ENCODE measurements at regions not wholly inside any gene's neighbourhood (a gene's known extent, or its start where the extent isn't known, plus 50 kb on each side); places are given as distances from the start of the nearest gene placed in this dataset.

- peak; percentile 24 for TF ChIP-seq CTCF (conservative IDR thresholded peaks at IDR 0.05)
- Histone ChIP-seq H3K9me3 (ENCODE audit: control insufficient read depth, low read length) (no peaks in the 10 kb centered on the region), H3K9ac (ENCODE audit: extremely low read depth, low read length, poor library complexity, severe bottlenecking) (no peak overlapping the region), H3K27ac (ENCODE audit: low read depth, low read length) (no peak overlapping the region), H3K27me3 (ENCODE audit: control insufficient read depth, insufficient read depth, low read length, poor library complexity, severe bottlenecking) (no peaks in the 10 kb centered on the region), H3K4me3 (ENCODE audit: low read length) (no peak overlapping the region), H3K4me1 (ENCODE audit: control insufficient read depth, insufficient read depth, low read length) (no peaks in the 10 kb centered on the region), H3K36me3 (ENCODE audit: control insufficient read depth, insufficient read depth, low read length) (no peaks in the 10 kb centered on the region)
- Mint-ChIP-seq H3K9me3 (no peaks in the 10 kb centered on the region), H3K27ac (no peak overlapping the region), H3K27me3 (ENCODE audit: insufficient read depth) (no peaks in the 10 kb centered on the region), H3K4me3 (no peak overlapping the region), H3K36me3 (ENCODE audit: low read depth) (no peaks in the 10 kb centered on the region), H3K4me1 (no peaks in the 10 kb centered on the region)
- DNase-seq: no peak
- 88% methylated on average over 3 of the region's 3 CpGs; no CpG with 5 or more reads in 1 of the 2 experiments for WGBS, 2 experiments (ENCODE audit: insufficient coverage in 1 of 2, insufficient read length in 1 of 2)
Observed at GRCh38 chr2:53202063-53202462, 565.5 kb upstream of the CHAC2 start.

DNA sequence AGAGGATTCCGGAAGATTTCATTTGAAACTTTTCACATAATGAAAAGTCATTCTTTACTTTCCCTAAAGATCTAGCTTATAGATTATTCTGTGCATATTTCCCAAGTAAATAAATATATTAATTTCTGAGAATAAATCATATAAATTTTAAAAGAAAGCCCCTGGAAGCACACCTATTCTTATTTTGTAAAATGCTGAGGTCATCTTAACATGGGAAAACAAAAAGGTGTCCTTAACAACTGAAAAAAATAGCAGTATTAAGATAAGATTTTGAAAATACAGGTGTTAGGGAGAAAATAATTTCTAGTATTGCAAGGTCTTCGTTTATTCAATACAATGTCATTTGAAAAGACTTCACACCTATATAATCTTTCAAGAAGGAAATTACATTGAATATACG is 567.5 kb upstream of the CHAC2 start:
- no peak overlapping the region for H3K27ac Mint-ChIP-seq
- H3K27me3 Mint-ChIP-seq (ENCODE audit: insufficient read depth): no peaks in the 10 kb centered on the region
- no peak overlapping the region for H3K4me3 Mint-ChIP-seq
- H3K4me1 Mint-ChIP-seq: no peaks in the 10 kb centered on the region
- H3K27me3 ChIP-seq (ENCODE audit: control insufficient read depth, insufficient read depth, low read length, poor library complexity, severe bottlenecking): no peaks in the 10 kb centered on the region
- 97 to 100% methylated on average over 2 of the region's 3 CpGs for WGBS, 2 experiments (ENCODE audit: insufficient coverage in 1 of 2, insufficient read length in 1 of 2)
- H3K9me3 ChIP-seq (ENCODE audit: control insufficient read depth, low read length): no peaks in the 10 kb centered on the region
- no peaks in the 10 kb centered on the region for H3K4me1 ChIP-seq (ENCODE audit: control insufficient read depth, insufficient read depth, low read length)
- DNase-seq: no peak
- TF ChIP-seq CTCF (conservative IDR thresholded peaks at IDR 0.05): no peak
- peaks cover 1% of the 10 kb centered on the region for H3K9me3 Mint-ChIP-seq
- no peaks in the 10 kb centered on the region for H3K36me3 Mint-ChIP-seq (ENCODE audit: low read depth)
- H3K36me3 ChIP-seq (ENCODE audit: control insufficient read depth, insufficient read depth, low read length): no peaks in the 10 kb centered on the region
- no peak overlapping the region for H3K9ac ChIP-seq (ENCODE audit: extremely low read depth, low read length, poor library complexity, severe bottlenecking)
- H3K4me3 ChIP-seq (ENCODE audit: low read length): no peak overlapping the region
- H3K27ac ChIP-seq (ENCODE audit: low read depth, low read length): no peak overlapping the region

DNA sequence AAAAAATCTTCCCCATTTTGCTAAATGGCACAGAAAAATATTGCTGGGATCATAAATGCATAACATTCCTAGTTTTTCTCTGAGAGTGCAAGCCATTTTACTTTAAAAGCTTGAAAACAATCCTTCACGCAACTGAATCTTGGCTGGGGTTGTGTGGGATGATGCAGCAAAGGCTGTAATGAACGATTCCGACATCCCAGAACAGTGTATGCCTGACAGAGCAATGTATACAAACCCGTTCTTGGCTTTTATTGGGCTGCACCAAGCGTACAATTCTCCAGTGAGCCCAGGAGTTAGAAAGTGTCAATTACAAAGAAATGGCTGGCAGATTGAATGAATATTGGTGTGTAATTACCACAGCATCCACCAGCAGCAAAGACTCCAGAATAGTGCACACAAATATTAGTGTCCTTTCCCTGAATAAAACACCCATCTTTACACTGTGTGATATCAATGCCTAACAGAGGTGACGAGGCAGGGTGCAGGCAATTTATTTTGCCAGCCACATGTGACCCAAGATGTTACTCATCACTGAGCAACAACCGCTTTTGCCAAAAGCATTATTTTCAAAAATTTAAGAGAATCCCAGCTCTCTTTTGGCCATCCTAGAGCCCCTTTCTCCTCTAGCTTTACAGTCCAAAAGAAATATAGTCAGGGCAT is 578.6 kb upstream of the CHAC2 start:
- Histone ChIP-seq H3K9me3 (ENCODE audit: control insufficient read depth, low read length) (no peaks in the 10 kb centered on the region), H3K27ac (ENCODE audit: low read depth, low read length) (no peak overlapping the region), H3K4me3 (ENCODE audit: low read length) (no peak overlapping the region), H3K9ac (ENCODE audit: extremely low read depth, low read length, poor library complexity, severe bottlenecking) (no peak overlapping the region), H3K36me3 (ENCODE audit: control insufficient read depth, insufficient read depth, low read length) (no peaks in the 10 kb centered on the region), H3K27me3 (ENCODE audit: control insufficient read depth, insufficient read depth, low read length, poor library complexity, severe bottlenecking) (no peaks in the 10 kb centered on the region), H3K4me1 (ENCODE audit: control insufficient read depth, insufficient read depth, low read length) (no peaks in the 10 kb centered on the region)
- WGBS, 2 experiments (ENCODE audit: insufficient coverage in 1 of 2, insufficient read length in 1 of 2): 81% methylated on average over 7 of the region's 7 CpGs
- no peak for TF ChIP-seq CTCF (conservative IDR thresholded peaks at IDR 0.05)
- H3K27me3 Mint-ChIP-seq (ENCODE audit: insufficient read depth): no peaks in the 10 kb centered on the region
- no peaks in the 10 kb centered on the region for H3K36me3 Mint-ChIP-seq (ENCODE audit: low read depth)
- peaks cover 4% of the 10 kb centered on the region for H3K9me3 Mint-ChIP-seq
- H3K4me3 Mint-ChIP-seq: no peak overlapping the region
- DNase-seq: no peak
- no peak overlapping the region for H3K27ac Mint-ChIP-seq
- peaks cover 14% of the 10 kb centered on the region for H3K4me1 Mint-ChIP-seq
